HEK293 (cell line): ENCODE measurements at regions not wholly inside any gene's neighbourhood (a gene's known extent, or its start where the extent isn't known, plus 50 kb on each side); places are given as distances from the start of the nearest gene placed in this dataset.
A peak's percentile ranks its signal among the peaks of the same experiment; 100 is the strongest.

ENCODE experiments used
- CTCF ChIA-PET: fragments of 350-600 bp; formaldehyde crosslinking; extraction: SDS; loops from one replicate; lab custom pipeline; 2021; ENCODE audit warnings: antibody characterized with exemption; lab: Yijun Ruan, JAX
- POLR2A ChIA-PET: fragments of 300-600 bp; formaldehyde crosslinking; extraction: SDS; loops from one replicate; lab custom pipeline; 2020; ENCODE audit warnings: antibody characterized with exemption, inconsistent platforms; lab: Yijun Ruan, JAX
- H3K27ac ChIP-seq: fragments of 200-500 bp; sonication (Bioruptor generic); 2 replicates; pipeline ENCODE4 v1.5.1; 2014; ENCODE audit warnings: low read depth, low read length, control low read depth, inconsistent platforms; ENCODE audit errors: extremely low read depth
- H3K36me3 ChIP-seq, 2 experiments: fragments of 200-500 bp in 1 of 2; sonication (Bioruptor generic) in 1 of 2; 1 replicate in 1 of 2; 2 replicates in 1 of 2; pipeline ENCODE4 v1.5.1; 2014 to 2017; ENCODE audit warnings: inconsistent platforms in 2 of 2, low read length in 2 of 2; ENCODE audit not compliant: control insufficient read depth in 2 of 2, insufficient read depth in 1 of 2
- H3K4me1 ChIP-seq: fragments of 200-500 bp; sonication (Bioruptor generic); 2 replicates; pipeline ENCODE4 v1.5.1; 2014; ENCODE audit warnings: mild to moderate bottlenecking, low read length, inconsistent platforms; ENCODE audit not compliant: control insufficient read depth, insufficient read depth
- H3K4me3 ChIP-seq: 2 replicates; pipeline ENCODE4 v1.5.1; 2011; ENCODE audit warnings: low read depth, mild to moderate bottlenecking, control low read depth, low read length, moderate library complexity
- H3K9me3 ChIP-seq: fragments of 200-500 bp; sonication (Bioruptor generic); 2 replicates; pipeline ENCODE4 v1.5.1; 2014; ENCODE audit warnings: low read depth, low read length, inconsistent platforms; ENCODE audit not compliant: control insufficient read depth, insufficient read depth
- BCL11A ChIP-seq: fragments of 450-650 bp; formaldehyde crosslinking; IDR thresholded peaks from 2 replicates; pipeline ENCODE4 v1.5.1; 2016; ENCODE audit warnings: low read depth, missing biosample characterization, missing genetic modification characterization
- FEZF1 ChIP-seq: fragments of 450-650 bp; formaldehyde crosslinking; IDR thresholded peaks from 2 replicates; pipeline ENCODE4 v1.5.1; 2016; ENCODE audit warnings: missing biosample characterization, missing genetic modification characterization
- HIC1 ChIP-seq: fragments of 450-650 bp; formaldehyde crosslinking; IDR thresholded peaks from 2 replicates; pipeline ENCODE4 v1.5.1; 2016; ENCODE audit warnings: missing biosample characterization, missing genetic modification characterization
- HOXD13 ChIP-seq: sonication (generic); formaldehyde crosslinking; IDR thresholded peaks from 2 replicates; pipeline ENCODE4 v1.8.0; 2022; ENCODE audit warnings: missing genetic modification reagents, borderline replicate concordance
- PRDM1 ChIP-seq: fragments of 450-650 bp; formaldehyde crosslinking; IDR thresholded peaks from 2 replicates; pipeline ENCODE4; 2016; ENCODE audit warnings: missing biosample characterization, missing genetic modification characterization
- SCRT1 ChIP-seq: fragments of 450-650 bp; formaldehyde crosslinking; IDR thresholded peaks from 2 replicates; pipeline ENCODE4 v1.5.1; 2016; ENCODE audit warnings: missing biosample characterization, missing genetic modification characterization, borderline replicate concordance
- WT1 ChIP-seq: fragments of 450-650 bp; formaldehyde crosslinking; IDR thresholded peaks from 2 replicates; pipeline ENCODE4 v1.5.1; 2016; ENCODE audit warnings: missing biosample characterization, missing genetic modification characterization
- ZBTB17 ChIP-seq: fragments of 450-650 bp; formaldehyde crosslinking; IDR thresholded peaks from 2 replicates; pipeline ENCODE4 v1.5.1; 2016; ENCODE audit warnings: missing biosample characterization, missing genetic modification characterization
- ZBTB48 ChIP-seq: fragments of 450-650 bp; formaldehyde crosslinking; IDR thresholded peaks from 2 replicates; pipeline ENCODE4 v1.5.1; 2016; ENCODE audit warnings: missing biosample characterization, missing genetic modification characterization
- ZBTB8A ChIP-seq: fragments of 450-650 bp; formaldehyde crosslinking; IDR thresholded peaks from 2 replicates; pipeline ENCODE4 v1.5.1; 2016; ENCODE audit warnings: missing biosample characterization, missing genetic modification characterization
- ZIC2 ChIP-seq: fragments of 450-650 bp; formaldehyde crosslinking; IDR thresholded peaks from 2 replicates; pipeline ENCODE4 v1.5.1; 2016; ENCODE audit warnings: missing biosample characterization, missing genetic modification characterization
- ZNF140 ChIP-seq: fragments of 450-650 bp; formaldehyde crosslinking; IDR thresholded peaks from 2 replicates; pipeline ENCODE4 v1.5.1; 2016; ENCODE audit warnings: missing biosample characterization, missing genetic modification characterization
- ZNF16 ChIP-seq: fragments of 450-650 bp; formaldehyde crosslinking; IDR thresholded peaks from 2 replicates; pipeline ENCODE4 v1.5.1; 2016; ENCODE audit warnings: low read depth, missing biosample characterization, missing genetic modification characterization
- ZNF274 ChIP-seq, 2 experiments: fragments of 200-500 bp in 1 of 2; fragments of 450-650 bp in 1 of 2; sonication (Bioruptor generic) in 1 of 2; formaldehyde crosslinking in 1 of 2; IDR thresholded peaks; 2 replicates each; pipeline versions ENCODE4 v1.5.1 to v1.6.1; 2014 to 2016; ENCODE audit warnings: borderline replicate concordance in 1 of 2, inconsistent platforms in 1 of 2, low read length in 1 of 2, missing biosample characterization in 1 of 2, missing genetic modification characterization in 1 of 2
- ZNF280D ChIP-seq: fragments of 450-650 bp; formaldehyde crosslinking; IDR thresholded peaks from 2 replicates; pipeline ENCODE4 v1.5.1; 2016; ENCODE audit warnings: missing biosample characterization, missing genetic modification characterization
- ZNF404 ChIP-seq: fragments of 450-650 bp; formaldehyde crosslinking; IDR thresholded peaks from 2 replicates; pipeline ENCODE4 v1.5.1; 2017; ENCODE audit warnings: missing biosample characterization, missing genetic modification characterization
- ZNF596 ChIP-seq: fragments of 450-650 bp; IDR thresholded peaks from 2 replicates; pipeline ENCODE4 v1.5.0; 2018; ENCODE audit warnings: missing biosample characterization, mild to moderate bottlenecking, missing genetic modification characterization, moderate library complexity
- ZNF639 ChIP-seq: fragments of 450-650 bp; formaldehyde crosslinking; IDR thresholded peaks from 2 replicates; pipeline ENCODE4 v1.5.1; 2016; ENCODE audit warnings: missing biosample characterization, missing genetic modification characterization
- ZNF692 ChIP-seq: fragments of 450-650 bp; formaldehyde crosslinking; IDR thresholded peaks from 2 replicates; pipeline ENCODE4 v1.5.1; 2016; ENCODE audit warnings: missing biosample characterization, missing genetic modification characterization
- ZNF785 ChIP-seq: fragments of 450-650 bp; formaldehyde crosslinking; IDR thresholded peaks from 2 replicates; pipeline ENCODE4 v1.5.1; 2016; ENCODE audit warnings: missing biosample characterization, missing genetic modification characterization
- ZNF791 ChIP-seq: fragments of 450-650 bp; formaldehyde crosslinking; IDR thresholded peaks from 2 replicates; pipeline ENCODE4 v1.5.1; 2016; ENCODE audit warnings: missing biosample characterization, missing genetic modification characterization
- ZNF792 ChIP-seq: fragments of 450-650 bp; formaldehyde crosslinking; IDR thresholded peaks from 2 replicates; pipeline ENCODE4 v1.5.1; 2016; ENCODE audit warnings: missing biosample characterization, missing genetic modification characterization
- ZSCAN30 ChIP-seq: fragments of 450-650 bp; IDR thresholded peaks from 2 replicates; pipeline ENCODE4 v1.5.1; 2018; ENCODE audit warnings: missing biosample characterization, mild to moderate bottlenecking, missing genetic modification characterization, moderate library complexity

GRCh38 chr7:25714013-25714412 lies 438.0 kb upstream of the NFE2L3 start:
- no peak overlapping the region for H3K27ac ChIP-seq
- no peaks in the 10 kb centered on the region for H3K36me3 ChIP-seq
- POLR2A ChIA-PET = no interaction called here
- CTCF ChIA-PET = interaction anchor here (0.6 to 1.0 kb wide), 2 partner anchors 127 to 449 kb away, joined by 3 to 4 read pairs; no protein-coding TSS in a partner anchor
- no peaks in the 10 kb centered on the region for H3K9me3 ChIP-seq
- H3K4me1 ChIP-seq = no peaks in the 10 kb centered on the region
- TF ChIP-seq ZBTB48 (tag by site-specific recombination) = no peak
- TF ChIP-seq HOXD13 (CRISPR knock-in tag) = no peak
- TF ChIP-seq ZIC2 (tag by site-specific recombination) = peak; percentile 63
- no peak for TF ChIP-seq WT1
- no peak for TF ChIP-seq FEZF1 (tag by site-specific recombination)
- no peak for TF ChIP-seq HIC1 (tag by site-specific recombination)
- no peak for TF ChIP-seq BCL11A (tag by site-specific recombination)
- no peak for TF ChIP-seq PRDM1
- H3K4me3 ChIP-seq = no peak overlapping the region

GRCh38 chr7:25716421-25716820 lies 435.6 kb upstream of the NFE2L3 start:
- TF ChIP-seq ZNF16 (tag by site-specific recombination) = no peak
- no peak for TF ChIP-seq ZNF596 (tag by site-specific recombination)
- TF ChIP-seq ZNF274 (IDR thresholded peaks at IDR 0.05; ENCODE audit: low read length) = no peak
- TF ChIP-seq ZNF274 (tag by site-specific recombination; IDR thresholded peaks at IDR 0.05; ENCODE audit: borderline replicate concordance) = no peak
- no peak for TF ChIP-seq ZBTB8A
- no peak for TF ChIP-seq SCRT1
- no peak for TF ChIP-seq ZNF140
- no peak for TF ChIP-seq ZNF792 (tag by site-specific recombination)
- TF ChIP-seq ZNF692 (tag by site-specific recombination) = no peak
- no peak for TF ChIP-seq ZNF639 (tag by site-specific recombination)
- TF ChIP-seq ZNF785 (tag by site-specific recombination) = no peak
- no peak for TF ChIP-seq ZNF791 (tag by site-specific recombination)
- TF ChIP-seq ZNF280D (tag by site-specific recombination) = no peak
- TF ChIP-seq ZNF404 (tag by site-specific recombination) = no peak
- no peak for TF ChIP-seq ZBTB17 (tag by site-specific recombination)
- TF ChIP-seq ZSCAN30 (tag by site-specific recombination) = no peak
- TF ChIP-seq, all 188 proteins: peak for 0
- ChIA-PET CTCF (no interaction called here), POLR2A (no interaction called here)
- Histone ChIP-seq H3K36me3 (no peaks in the 10 kb centered on the region), H3K27ac (no peak overlapping the region), H3K9me3 (no peaks in the 10 kb centered on the region), H3K4me1 (no peaks in the 10 kb centered on the region), H3K4me3 (no peak overlapping the region)
